NOMO-1 treated with dmso at 0.1 percent for 144 hours (cell line): ENCODE measurements at regions not wholly inside any gene's neighbourhood (a gene's known extent, or its start where the extent isn't known, plus 50 kb on each side); places are given as distances from the start of the nearest gene placed in this dataset.

Experiments
- DNase-seq: peaks from one replicate; lab custom pipeline; 2025; ENCODE audit not compliant: unreplicated experiment; lab: John Stamatoyannopoulos, UW

- DNase-seq: no peak
Measured at GRCh38 chr16:5377280-5377898, 279.8 kb upstream of the EEF2KMT start.

DNA sequence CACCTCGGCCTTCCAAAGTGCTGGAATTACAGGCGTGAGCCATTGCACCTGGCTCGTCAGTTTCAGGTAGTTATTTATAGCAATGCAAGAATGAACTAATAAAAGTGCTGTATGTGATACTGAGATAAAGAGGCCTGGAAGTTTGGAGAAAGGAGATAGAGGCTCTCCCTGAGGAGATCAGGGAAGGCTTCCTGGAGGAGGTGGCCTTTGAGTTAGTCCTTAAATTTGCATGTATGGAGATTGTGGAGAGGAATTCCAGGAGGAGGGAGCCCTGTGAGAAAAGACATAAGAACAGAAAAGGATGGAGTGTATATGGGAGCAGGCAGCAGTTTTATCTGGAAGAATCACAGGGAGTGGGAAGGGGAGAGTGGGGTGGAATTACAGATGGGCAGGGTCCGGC is 276.6 kb upstream of the EEF2KMT start:
- no peak for DNase-seq

GRCh38 chr16:5367951-5368350 is 270.4 kb upstream of the EEF2KMT start:
- no peak for DNase-seq

DNA sequence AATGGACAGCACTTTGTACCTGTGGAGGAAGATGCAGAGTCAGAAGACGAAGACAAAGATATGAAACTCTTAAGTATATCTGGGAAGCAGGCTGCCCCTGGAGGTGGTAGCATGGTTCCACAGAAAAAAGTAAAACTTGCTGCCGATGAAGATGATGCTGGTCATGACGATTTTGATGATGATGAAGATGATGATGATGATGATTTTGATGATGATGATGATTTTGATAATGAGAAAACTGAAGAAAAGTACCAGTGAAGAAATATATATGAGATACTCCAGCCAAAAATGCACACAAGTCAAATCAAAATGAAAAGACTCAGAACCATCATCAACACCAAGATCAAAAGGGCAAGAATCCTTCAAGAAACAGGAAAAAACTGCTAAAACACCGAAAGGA is 268.5 kb upstream of the EEF2KMT start:
- DNase-seq: no peak

- DNase-seq: no peak
Measured at GRCh38 chr16:5364186-5364585, 266.6 kb upstream of the EEF2KMT start.

GRCh38 chr16:5361322-5361721 is 263.7 kb upstream of the EEF2KMT start:
- no peak for DNase-seq

DNA sequence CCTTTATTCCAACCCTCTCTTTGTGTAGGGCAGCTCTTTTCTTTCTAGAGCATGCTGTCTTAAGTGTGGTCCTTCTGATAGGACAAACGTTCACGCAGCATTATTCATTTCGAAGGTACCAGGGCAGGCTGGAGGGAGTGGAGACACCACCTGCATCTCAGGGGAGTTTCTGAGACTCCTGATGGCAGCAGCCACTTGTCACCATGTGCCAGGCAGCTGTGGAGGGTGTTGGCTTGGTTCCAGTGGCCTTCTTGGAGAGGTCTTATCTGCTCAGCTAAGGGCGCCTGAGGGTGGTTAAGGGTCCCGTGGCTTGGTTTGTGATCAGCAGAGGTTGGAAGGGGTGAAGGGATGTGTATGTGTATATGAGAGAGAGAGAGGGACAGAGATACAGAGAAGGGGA is 257.1 kb upstream of the EEF2KMT start:
- DNase-seq: no peak

DNA sequence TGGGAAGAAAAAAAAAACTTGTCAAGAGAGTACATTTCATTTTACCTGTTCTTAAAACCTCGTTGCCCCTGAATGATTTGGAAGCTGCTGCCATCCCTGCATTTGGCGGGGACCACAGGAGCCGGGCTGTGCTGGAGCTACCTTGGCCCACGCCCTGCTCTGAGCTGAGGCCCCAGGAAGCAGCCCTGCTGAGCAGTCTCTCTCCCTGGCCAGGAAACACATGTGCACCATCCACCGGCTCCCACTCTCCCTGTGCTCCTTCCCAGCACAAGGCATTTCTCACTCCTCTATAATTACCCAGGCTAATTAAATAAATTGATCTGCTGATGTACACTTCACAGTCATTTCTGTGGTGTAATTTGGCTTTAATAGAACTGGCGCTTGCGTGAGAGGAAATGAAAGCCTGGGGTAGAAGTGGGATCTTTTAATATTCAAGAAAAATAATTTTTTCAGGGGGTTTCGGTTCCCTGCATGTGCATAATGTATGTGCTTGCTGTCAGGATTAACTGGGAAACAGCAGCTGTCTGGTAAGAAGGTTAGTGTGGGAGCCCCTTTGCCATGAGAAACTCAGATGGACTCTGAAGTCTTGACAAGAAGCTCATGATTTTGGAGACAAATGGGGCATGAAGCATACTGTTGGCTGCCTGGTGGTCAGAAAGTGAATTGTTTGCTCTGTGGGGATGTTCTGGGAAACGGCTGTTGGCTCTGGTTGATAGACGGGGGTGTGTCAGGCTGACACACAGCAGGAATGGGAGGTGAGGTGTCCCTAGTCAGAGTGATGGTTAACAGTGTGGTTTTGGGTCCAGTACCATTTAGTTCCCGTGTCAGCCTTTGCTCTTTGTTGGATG is 252.3 kb upstream of the EEF2KMT start:
- no peak for DNase-seq

DNA sequence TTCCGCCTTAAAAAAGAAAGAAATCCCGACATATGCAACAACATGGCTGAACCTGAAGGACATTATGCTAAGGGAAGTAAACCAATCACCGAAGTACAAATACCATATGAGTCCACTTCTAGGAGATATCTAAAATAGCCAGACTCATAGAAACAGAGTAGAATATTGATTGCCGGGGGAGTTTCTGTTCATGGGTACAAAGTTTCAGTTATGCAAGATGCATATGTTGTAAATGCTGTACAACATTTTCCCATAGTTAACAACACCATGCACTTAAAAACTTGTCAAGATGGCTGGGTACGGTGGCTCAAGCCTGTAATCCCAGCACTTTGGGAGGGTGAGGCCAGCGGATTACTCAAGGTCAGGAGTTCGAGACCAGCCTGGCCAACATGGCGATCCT is 251.5 kb upstream of the EEF2KMT start:
- no peak for DNase-seq

GRCh38 chr16:5347561-5347960 is 250.0 kb upstream of the EEF2KMT start:
- DNase-seq: no peak

GRCh38 chr16:5336941-5337340 is 239.3 kb upstream of the EEF2KMT start:
- DNase-seq: no peak

DNA sequence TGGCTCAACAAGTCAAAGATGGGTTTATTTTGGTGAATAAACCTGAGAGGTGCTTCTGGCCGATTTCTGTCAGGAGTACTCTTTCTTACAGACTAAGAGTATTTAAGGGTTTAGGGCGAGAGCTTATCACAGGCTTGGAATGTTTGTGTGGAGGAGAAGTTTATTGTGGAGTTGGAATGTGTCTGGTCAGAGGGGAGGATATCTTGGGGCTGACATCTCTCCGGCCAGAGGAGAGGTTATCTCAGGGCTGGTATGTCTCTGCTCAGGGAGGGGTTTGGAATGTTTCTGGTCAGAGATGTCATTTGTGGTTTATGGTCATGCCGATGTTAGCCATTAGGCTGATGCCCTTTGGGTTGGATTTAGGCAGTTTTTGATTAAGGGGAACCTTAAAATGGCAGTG is 236.4 kb upstream of the EEF2KMT start:
- no peak for DNase-seq

DNA sequence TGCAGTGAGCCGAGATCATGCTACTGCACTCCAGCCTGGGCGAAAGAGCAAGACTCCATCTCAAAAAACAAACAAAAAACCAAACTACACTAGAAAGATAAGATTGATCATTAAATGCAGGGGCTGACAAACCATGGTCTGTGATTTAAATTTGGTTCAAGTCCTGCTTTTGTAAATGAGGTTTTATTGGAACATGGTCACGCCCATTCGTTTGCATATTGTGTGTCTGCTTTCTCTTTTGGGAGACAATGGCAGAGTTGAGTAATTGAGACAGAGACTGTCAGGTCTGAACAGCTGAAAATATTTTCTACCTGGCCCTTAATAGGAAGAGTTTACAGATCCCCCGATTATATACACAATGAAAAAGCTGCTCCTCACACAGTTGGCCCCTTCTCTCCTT is 235.5 kb upstream of the EEF2KMT start:
- no peak for DNase-seq

DNA sequence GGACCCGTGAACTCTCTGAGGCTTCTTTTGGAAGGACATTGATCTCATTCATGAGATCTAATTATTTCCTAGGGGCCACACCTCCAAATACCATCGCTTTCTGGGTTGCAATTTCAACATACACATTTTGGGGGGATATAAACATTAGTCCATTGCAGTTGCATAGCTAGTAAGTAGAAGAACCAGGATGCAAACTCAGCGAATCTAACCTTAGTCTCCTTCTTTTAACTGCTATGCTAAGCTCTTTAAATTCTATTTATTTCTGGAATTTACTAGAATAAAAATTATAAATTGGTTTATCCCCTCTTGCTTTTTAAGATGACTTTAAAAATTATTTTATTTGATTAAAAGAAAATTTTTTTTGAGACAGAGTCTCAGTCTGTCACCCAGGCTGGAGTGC is 232.5 kb upstream of the EEF2KMT start:
- DNase-seq: no peak

DNA sequence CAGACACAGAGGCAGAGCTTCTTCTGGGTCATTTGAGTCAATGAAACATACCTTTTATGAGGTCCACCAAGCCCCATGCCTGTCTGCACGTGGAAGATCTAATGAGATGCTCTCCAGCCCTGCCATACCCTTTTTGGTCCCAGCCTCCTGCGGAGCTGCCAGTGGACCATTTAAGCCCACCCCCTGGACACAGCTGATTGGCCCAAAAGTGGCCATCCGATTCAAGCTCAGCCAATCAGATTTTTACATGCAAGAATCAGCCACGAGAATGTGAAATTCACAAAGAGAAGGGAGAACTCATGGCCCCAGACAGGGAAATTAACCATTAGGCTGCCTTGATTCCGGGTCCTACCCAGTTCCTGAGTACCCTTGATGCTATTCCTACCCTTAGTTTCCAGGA is 231.0 kb upstream of the EEF2KMT start:
- DNase-seq: no peak

DNA sequence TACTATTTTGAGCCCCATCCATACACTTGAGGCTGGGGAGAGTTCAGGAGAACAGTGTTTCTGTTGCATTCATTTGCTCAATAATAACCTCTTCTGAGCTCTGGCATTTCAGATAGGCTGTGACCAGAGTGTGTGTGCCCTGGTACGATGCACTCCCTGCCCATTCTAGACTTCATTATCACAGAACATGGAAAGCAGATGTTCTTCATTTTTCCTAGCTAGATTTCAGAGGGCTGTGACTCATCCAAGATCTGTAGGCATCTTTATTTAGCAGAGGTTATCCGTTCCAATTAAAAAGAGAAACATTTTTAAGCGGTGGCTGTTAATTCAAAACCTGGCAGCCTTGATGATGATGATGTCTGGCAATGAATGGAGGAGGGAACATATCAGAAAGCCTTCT is 228.8 kb upstream of the EEF2KMT start:
- DNase-seq: no peak

- no peak for DNase-seq
Measured at GRCh38 chr16:5325932-5326331, 228.3 kb upstream of the EEF2KMT start.

DNA sequence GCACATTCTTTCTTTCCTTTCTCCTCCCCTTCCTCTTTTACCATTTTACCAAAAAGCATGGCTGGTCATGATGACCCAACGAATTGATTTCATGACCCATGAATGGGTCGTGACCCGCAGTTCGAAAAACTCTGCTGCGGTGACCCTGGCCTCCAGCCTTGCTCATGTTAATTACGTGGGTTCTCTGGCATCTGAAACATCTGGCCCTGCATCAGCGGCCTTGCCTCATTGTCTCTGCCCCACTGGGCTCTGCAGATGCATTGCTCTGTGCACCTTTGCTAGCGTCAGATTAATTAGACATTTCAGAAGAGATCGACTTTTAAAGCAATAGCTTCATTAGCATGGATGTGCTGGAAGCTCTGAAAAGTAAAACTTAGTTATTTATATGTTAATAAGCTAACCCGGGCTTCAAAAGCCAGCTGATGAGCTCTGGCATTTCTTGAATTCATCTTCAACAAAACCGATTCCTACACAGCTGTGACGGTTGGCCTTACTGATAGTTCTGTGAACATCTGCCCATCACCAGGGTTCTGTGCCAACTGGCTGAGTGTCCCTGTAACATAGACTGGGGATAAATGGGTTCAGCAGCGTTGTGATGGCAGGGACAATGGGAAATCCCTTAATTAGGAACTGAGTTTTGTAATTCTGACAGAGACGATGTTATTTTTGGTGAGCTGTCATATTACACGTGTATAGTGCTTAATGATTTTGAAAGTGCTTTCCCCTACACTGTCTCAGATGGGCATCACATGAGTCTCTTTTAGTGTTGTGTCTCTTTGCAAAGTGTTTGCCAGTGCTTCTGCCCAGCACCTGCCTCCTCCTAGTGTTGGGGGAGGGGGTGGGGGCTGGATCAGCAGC is 225.9 kb upstream of the EEF2KMT start:
- DNase-seq: no peak

- no peak for DNase-seq
Measured at GRCh38 chr16:5321930-5322329, 224.3 kb upstream of the EEF2KMT start.

GRCh38 chr16:5319799-5320198 is 222.2 kb upstream of the EEF2KMT start:
- no peak for DNase-seq

DNA sequence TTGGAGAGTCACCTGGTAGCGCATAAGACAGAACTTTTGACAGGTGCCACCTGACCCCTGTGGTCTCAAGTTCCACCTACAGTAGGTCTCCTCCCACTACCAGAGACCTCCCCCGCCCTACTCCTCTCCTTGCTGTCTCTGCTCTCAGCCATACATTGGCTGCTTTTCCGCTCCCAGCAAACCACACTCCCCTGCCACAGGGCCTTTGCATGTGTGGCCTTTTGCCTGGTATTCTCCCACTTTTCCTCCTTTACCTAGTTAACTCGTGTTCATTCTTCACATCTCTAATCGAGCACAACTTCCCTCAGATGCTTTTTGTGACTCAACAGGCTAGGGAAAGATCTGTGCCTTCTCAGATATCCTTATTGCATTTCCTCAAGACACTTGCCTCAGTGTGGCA is 218.3 kb upstream of the EEF2KMT start:
- no peak for DNase-seq

DNA sequence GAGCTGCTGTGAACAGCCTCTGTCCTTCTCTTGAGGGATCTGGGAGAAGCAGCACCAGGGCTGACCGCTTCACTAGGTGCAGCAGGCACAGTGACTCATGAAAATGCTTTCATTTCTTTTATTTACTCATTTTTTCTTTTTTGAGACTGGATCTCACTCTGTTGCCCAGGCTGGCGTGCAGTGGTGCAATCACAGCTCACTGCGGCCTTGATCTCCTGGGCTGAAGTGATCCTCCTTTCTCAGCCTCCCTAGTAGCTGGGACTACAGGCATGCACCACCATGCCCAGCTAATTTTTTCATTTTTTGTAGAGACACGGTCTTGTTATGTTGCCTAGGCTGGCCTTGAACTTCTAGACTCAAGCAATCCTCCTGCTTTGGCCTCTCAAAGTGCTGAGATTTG is 216.8 kb upstream of the EEF2KMT start:
- no peak for DNase-seq
